Mucosa of descending colon (tissue), 3 donors: ENCODE measurements at regions not wholly inside any gene's neighbourhood (a gene's known extent, or its start where the extent isn't known, plus 50 kb on each side); places are given as distances from the start of the nearest gene placed in this dataset.

Experiments
- ATAC-seq: fragments of 200-7000 bp; cut with Tn5 transposase; one replicate; pipeline ENCODE4 v1.9.1; 2020; ENCODE audit warnings: mild to moderate bottlenecking, moderate library complexity
- DNase-seq, 3 donors: peaks; one replicate each; pipeline ENCODE4 v3.0.0-alpha.2; 2020
- H3K36me3 ChIP-seq: fragments of 200-600 bp; one replicate; pipeline ENCODE4 v1.8.0; 2021; ENCODE audit warnings: low read depth, mild to moderate bottlenecking
- H3K4me1 ChIP-seq: fragments of 200-600 bp; one replicate; pipeline ENCODE4 v1.8.0; 2021; ENCODE audit warnings: low read depth, mild to moderate bottlenecking
- H3K4me3 ChIP-seq: fragments of 200-600 bp; one replicate; pipeline ENCODE4 v1.8.0; 2021; ENCODE audit warnings: mild to moderate bottlenecking
- H3K9me3 ChIP-seq: fragments of 200-600 bp; one replicate; pipeline ENCODE4 v1.8.0; 2021; ENCODE audit warnings: mild to moderate bottlenecking
- CTCF ChIP-seq: fragments of 200-600 bp; IDR thresholded peaks from one replicate; pipeline ENCODE4 v1.8.0; 2022; ENCODE audit warnings: antibody characterized with exemption, mild to moderate bottlenecking
- intact Hi-C, 2 donors: fragments of 100-400 bp; cut with DNase I in 1 of 2; cut with micrococcal nuclease in 1 of 2; formaldehyde crosslinking; loops; one replicate each; pipeline versions ENCODE4 v1.11.0 to v1.11.1; 2022; cut with DNase I, micrococcal nuclease
- donor health status: DM: no; HTN: no; CAD: no; lungs with moderate emphysema.
- donor health status: DM: no; HTN: no; CAD: no.
- donor health status: DM: no; HTN: yes; CAD: no.

- H3K36me3 ChIP-seq, result no peaks in the 10 kb centered on the region
- H3K4me1 ChIP-seq, result peaks cover 13% of the 10 kb centered on the region
- H3K4me3 ChIP-seq, result peak overlapping the region; percentile 69
- TF ChIP-seq CTCF, result no peak
- intact Hi-C loops, result loop anchor here (2.0 to 5.0 kb wide), 3 partner anchors 33 to 40 kb away; a partner anchor contains a TSS
- ATAC-seq (peak; percentile 75), DNase-seq (peak in 2 of 3 donors; percentile 63 to 84)
- no peaks in the 10 kb centered on the region for H3K9me3 ChIP-seq
Observed at GRCh38 chr6:26157251-26158075, 70.2 kb downstream of the HFE start.

GRCh38 chr6:26158076-26158580 is 70.9 kb downstream of the HFE start:
- intact Hi-C loops, result loop anchor here in 1 of 2 donors (5.0 kb wide), 2 partner anchors 36 to 39 kb away; a partner anchor contains a TSS
- Histone ChIP-seq H3K4me1 (peaks cover 13% of the 10 kb centered on the region), H3K9me3 (no peaks in the 10 kb centered on the region), H3K4me3 (peak overlapping the region; percentile 69), H3K36me3 (no peaks in the 10 kb centered on the region)
- TF ChIP-seq CTCF, result no peak
- ATAC-seq (peak; percentile 1), DNase-seq (peak; percentile 84 to 88 (median 87))

- ATAC-seq (peak; percentile 53), DNase-seq (peak; percentile 83 to 91 (median 87))
- intact Hi-C loops, result loop anchor here in 1 of 2 donors (5.0 kb wide), 2 partner anchors 36 to 39 kb away; a partner anchor contains a TSS
- TF ChIP-seq CTCF, result no peak
- peak overlapping the region; percentile 69 for H3K4me3 ChIP-seq
- H3K9me3 ChIP-seq, result no peaks in the 10 kb centered on the region
- H3K4me1 ChIP-seq, result peaks cover 13% of the 10 kb centered on the region
- no peaks in the 10 kb centered on the region for H3K36me3 ChIP-seq
Observed at GRCh38 chr6:26158581-26159356, 71.5 kb downstream of the HFE start.

- Histone ChIP-seq H3K36me3 (no peaks in the 10 kb centered on the region), H3K9me3 (no peaks in the 10 kb centered on the region), H3K4me1 (peaks cover 13% of the 10 kb centered on the region), H3K4me3 (peak overlapping the region; percentile 69)
- intact Hi-C loops, result loop anchor here in 1 of 2 donors (5.0 kb wide), 2 partner anchors 37 to 38 kb away; a partner anchor contains a TSS
- no peak for ATAC-seq
- TF ChIP-seq CTCF, result no peak
- no peak for DNase-seq
Observed at GRCh38 chr6:26159357-26160273, 72.4 kb downstream of the HFE start.

- no peak for TF ChIP-seq CTCF
- peaks cover 13% of the 10 kb centered on the region for H3K4me1 ChIP-seq
Observed at GRCh38 chr6:26161322-26161721, 74.1 kb downstream of the HFE start.

More at GRCh38 chr6:26161322-26161721, 74.1 kb downstream of the HFE start:
- no peaks in the 10 kb centered on the region for H3K9me3 ChIP-seq
- DNase-seq (no peak), ATAC-seq (no peak)
- no peak overlapping the region for H3K4me3 ChIP-seq
- intact Hi-C loops, result no loop called here
- no peaks in the 10 kb centered on the region for H3K36me3 ChIP-seq
